ENCODE measurements at regions not wholly inside any gene's neighbourhood (a gene's known extent, or its start where the extent isn't known, plus 50 kb on each side); places are given as distances from the start of the nearest gene placed in this dataset.
A peak's percentile ranks its signal among the peaks of the same experiment; 100 is the strongest.

DNA sequence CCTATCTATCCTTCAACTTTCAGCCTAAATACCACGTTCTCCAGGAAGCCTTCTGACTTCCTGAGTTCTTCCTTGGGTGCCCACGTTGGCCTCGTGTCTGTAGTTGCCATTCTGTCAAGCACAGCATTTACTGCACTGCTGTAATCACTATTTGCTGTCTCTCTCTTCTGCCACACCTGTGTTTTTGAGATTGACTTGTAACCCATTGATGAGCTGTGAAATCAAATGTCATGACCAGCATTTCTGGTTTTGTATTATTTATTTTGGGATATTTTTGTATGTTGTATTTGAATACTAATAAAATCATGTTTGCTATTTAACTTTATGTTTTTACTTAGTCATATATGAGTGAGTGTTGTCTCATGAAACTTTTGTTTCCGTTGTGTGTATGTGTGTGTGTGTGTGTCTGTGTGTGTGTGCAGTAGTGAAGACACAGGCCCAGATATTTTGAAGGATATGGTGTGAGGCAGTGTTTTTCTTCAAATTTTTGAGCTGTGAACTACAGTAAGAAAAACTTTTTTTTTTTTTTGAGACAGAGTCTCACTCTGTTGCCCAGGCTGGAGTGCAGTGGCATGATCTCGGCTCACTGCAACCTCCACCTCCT is 126.2 kb upstream of the SERBP1 start:
- ChIA-PET CTCF (interaction anchor here (1.2 to 8.2 kb wide), 2 partner anchors 204 to 344 kb away, joined by 4 to 123 read pairs; no protein-coding TSS in a partner anchor), POLR2A (no interaction called here)
- Mint-ChIP-seq H3K4me1 (no peaks in the 10 kb centered on the region), H3K9me3 (no peaks in the 10 kb centered on the region), H3K27ac (no peak overlapping the region), H3K36me3 (ENCODE audit: low read depth) (no peaks in the 10 kb centered on the region), H3K4me3 (no peak overlapping the region), H3K27me3 (peaks cover 9% of the 10 kb centered on the region)
- no peak for DNase-seq

GRCh38 chr1:67557696-67558448 is 127.1 kb upstream of the GADD45A start:
- Mint-ChIP-seq H3K4me3 (no peak overlapping the region), H3K4me1 (no peaks in the 10 kb centered on the region), H3K9me3 (no peaks in the 10 kb centered on the region), H3K27ac (no peak overlapping the region), H3K36me3 (ENCODE audit: low read depth) (no peaks in the 10 kb centered on the region), H3K27me3 (peaks cover 4% of the 10 kb centered on the region)
- ChIA-PET POLR2A (no interaction called here), CTCF (interaction anchor here (0.9 to 8.2 kb wide), 7 partner anchors 9 to 264 kb away, joined by 3 to 123 read pairs (median 3); no protein-coding TSS in a partner anchor)
- DNase-seq: no peak

DNA sequence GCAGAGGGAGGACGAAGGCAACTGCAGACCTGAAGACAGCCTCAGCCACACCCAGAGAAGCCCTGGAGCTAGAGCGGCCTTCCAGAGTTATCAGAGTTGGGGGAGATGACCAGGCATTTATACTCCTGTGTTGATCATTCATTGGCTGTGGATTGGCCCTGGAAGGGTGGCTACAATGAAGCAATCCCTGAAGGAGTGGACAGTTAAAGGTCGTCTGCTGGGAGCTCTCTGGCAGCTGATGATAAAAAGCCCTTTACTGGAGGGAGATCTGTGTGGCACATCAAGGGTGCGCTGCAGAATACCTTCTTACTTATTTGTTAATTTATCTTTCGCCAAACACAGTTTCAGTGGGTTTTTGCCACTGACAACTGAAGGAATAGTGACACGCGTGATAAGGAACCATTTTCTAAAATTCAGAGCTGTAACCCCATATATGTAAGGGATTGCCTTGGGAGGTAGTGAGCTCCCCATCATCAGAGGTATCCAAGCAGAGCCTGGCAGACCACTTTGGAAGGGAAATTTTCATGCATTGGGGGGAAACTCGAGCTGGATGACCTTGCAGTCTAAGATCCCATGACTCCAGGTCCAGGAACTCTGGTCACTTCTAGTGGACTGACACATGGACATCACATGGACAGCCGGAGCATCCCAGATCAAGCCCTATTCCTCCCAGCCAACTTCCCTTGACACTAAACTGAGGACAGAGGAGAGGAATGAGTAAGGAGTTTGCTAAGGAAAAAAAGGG is 126.4 kb upstream of the GADD45A start:
- ChIA-PET CTCF (interaction anchor here (1.0 to 8.2 kb wide), 4 partner anchors 23 to 202 kb away, joined by 3 to 123 read pairs (median 4); no protein-coding TSS in a partner anchor), POLR2A (no interaction called here)
- Mint-ChIP-seq H3K27me3 (peaks cover 2% of the 10 kb centered on the region), H3K4me3 (no peak overlapping the region), H3K9me3 (no peaks in the 10 kb centered on the region), H3K27ac (no peak overlapping the region), H3K4me1 (no peaks in the 10 kb centered on the region), H3K36me3 (ENCODE audit: low read depth) (no peaks in the 10 kb centered on the region)
- DNase-seq: no peak

GRCh38 chr1:67559222-67559700 is 125.7 kb upstream of the GADD45A start:
- ChIA-PET POLR2A (no interaction called here), CTCF (interaction anchor here (1.0 to 8.2 kb wide), 2 partner anchors 169 to 202 kb away, joined by 3 to 123 read pairs; no protein-coding TSS in a partner anchor)
- H3K4me1 Mint-ChIP-seq: peaks cover 5% of the 10 kb centered on the region

DNA sequence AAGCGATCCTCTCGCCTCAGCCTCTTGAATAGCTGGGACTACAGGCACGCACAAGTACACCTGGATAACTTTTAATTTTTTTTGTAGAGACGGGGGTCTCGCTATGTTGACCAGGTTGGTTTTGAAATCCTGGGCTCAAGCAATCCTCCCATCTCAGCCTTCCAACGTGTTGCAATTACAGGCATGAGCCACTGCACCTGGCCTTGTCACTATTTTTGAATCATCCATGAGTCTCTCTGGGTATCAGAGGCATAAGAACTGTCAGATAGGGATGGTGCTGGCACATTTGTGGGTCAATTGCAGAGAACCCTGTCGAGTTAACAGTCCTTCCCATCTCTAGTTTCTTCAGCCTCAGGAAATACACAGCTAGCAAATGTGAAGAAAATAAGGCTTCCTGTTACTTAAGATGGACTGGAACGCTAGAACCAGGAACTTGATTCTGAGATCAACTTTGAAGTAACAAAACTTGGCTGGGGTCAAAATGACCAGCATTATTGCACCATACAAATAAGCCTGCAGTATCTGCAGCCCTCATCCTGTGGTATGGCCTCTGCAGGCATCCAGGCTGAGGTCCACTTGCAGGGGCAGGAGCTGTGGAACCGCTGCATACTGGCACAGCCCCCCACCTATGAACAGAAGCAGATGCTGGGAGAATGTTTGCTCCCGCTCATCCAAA is 124.3 kb upstream of the GADD45A start:
- ChIA-PET POLR2A (no interaction called here), CTCF (interaction anchor here (0.7 to 8.2 kb wide), 18 partner anchors 9 to 216 kb away, joined by 3 to 123 read pairs (median 4); partner anchors contain the start of gene GADD45A)
- Mint-ChIP-seq H3K27me3 (peaks cover 2% of the 10 kb centered on the region), H3K9me3 (no peaks in the 10 kb centered on the region), H3K4me3 (no peak overlapping the region), H3K4me1 (peaks cover 6% of the 10 kb centered on the region), H3K27ac (no peak overlapping the region), H3K36me3 (ENCODE audit: low read depth) (no peaks in the 10 kb centered on the region)
- DNase-seq: no peak

More at GRCh38 chr1:67559222-67559700, 125.7 kb upstream of the GADD45A start:
- H3K4me3 Mint-ChIP-seq: no peak overlapping the region
- DNase-seq: no peak
- no peak overlapping the region for H3K27ac Mint-ChIP-seq
- no peaks in the 10 kb centered on the region for H3K9me3 Mint-ChIP-seq
- H3K27me3 Mint-ChIP-seq: peaks cover 2% of the 10 kb centered on the region
- H3K36me3 Mint-ChIP-seq (ENCODE audit: low read depth): no peaks in the 10 kb centered on the region

GRCh38 chr1:67561704-67562113 is 123.3 kb upstream of the GADD45A start:
- Mint-ChIP-seq H3K4me1 (peaks cover 6% of the 10 kb centered on the region), H3K36me3 (ENCODE audit: low read depth) (no peaks in the 10 kb centered on the region), H3K27me3 (peaks cover 2% of the 10 kb centered on the region), H3K4me3 (no peak overlapping the region), H3K27ac (no peak overlapping the region), H3K9me3 (no peaks in the 10 kb centered on the region)
- POLR2A ChIA-PET: interaction anchor here (0.6 to 0.9 kb wide), 2 partner anchors 92 to 199 kb away, joined by 3 to 4 read pairs; no protein-coding TSS in a partner anchor
- CTCF ChIA-PET: interaction anchor here (0.6 to 8.2 kb wide), 23 partner anchors 9 to 560 kb away, joined by 3 to 123 read pairs (median 3); partner anchors contain the start of gene GADD45A
- peak; percentile 85 for DNase-seq

GRCh38 chr1:67563684-67564083 is 121.3 kb upstream of the GADD45A start:
- H3K4me3 Mint-ChIP-seq: no peak overlapping the region
- POLR2A ChIA-PET: no interaction called here

DNA sequence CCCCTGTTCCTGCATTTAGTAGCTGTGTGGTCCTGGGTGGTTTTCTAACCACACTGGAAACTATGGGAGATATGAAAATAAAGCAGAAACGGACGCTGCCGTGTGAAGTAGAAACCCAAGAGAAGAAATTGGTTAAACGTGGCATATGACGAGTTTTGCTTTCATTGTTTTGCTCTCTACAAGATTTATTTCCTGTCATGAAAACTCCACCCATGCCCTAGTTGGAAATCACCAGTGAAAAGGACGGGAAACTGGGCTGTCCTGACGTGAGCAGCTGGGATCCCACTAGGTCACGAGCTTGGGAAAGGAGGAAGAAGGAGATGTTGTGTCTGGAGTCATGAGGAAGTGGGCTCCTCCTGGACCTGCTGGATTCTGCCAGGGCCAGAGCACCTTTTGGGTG is 120.8 kb upstream of the GADD45A start:
- no peak overlapping the region for H3K4me3 Mint-ChIP-seq
- no peaks in the 10 kb centered on the region for H3K9me3 Mint-ChIP-seq
- H3K36me3 Mint-ChIP-seq (ENCODE audit: low read depth): no peaks in the 10 kb centered on the region
- DNase-seq: no peak
- ChIA-PET CTCF (interaction anchor here (1.7 to 2.7 kb wide), 2 partner anchors 194 to 196 kb away, joined by 9 to 13 read pairs; no protein-coding TSS in a partner anchor), POLR2A (no interaction called here)
- H3K27me3 Mint-ChIP-seq: no peaks in the 10 kb centered on the region
- no peak overlapping the region for H3K27ac Mint-ChIP-seq
- peaks cover 6% of the 10 kb centered on the region for H3K4me1 Mint-ChIP-seq

More at GRCh38 chr1:67563684-67564083, 121.3 kb upstream of the GADD45A start:
- Mint-ChIP-seq H3K27ac (no peak overlapping the region), H3K4me1 (peaks cover 6% of the 10 kb centered on the region), H3K9me3 (no peaks in the 10 kb centered on the region), H3K27me3 (peaks cover under 1% of the 10 kb centered on the region), H3K36me3 (ENCODE audit: low read depth) (no peaks in the 10 kb centered on the region)
- CTCF ChIA-PET: interaction anchor here (1.7 to 8.2 kb wide), 3 partner anchors 195 to 197 kb away, joined by 9 to 123 read pairs (median 13); no protein-coding TSS in a partner anchor
- no peak for DNase-seq

- CTCF ChIA-PET: interaction anchor here (0.6 to 1.8 kb wide), 5 partner anchors 9 to 210 kb away, joined by 3 to 6 read pairs (median 3); partner anchors contain the start of gene GADD45A
- Mint-ChIP-seq H3K36me3 (ENCODE audit: low read depth) (no peaks in the 10 kb centered on the region), H3K9me3 (no peaks in the 10 kb centered on the region), H3K27me3 (no peaks in the 10 kb centered on the region), H3K4me1 (peaks cover 6% of the 10 kb centered on the region), H3K4me3 (no peak overlapping the region), H3K27ac (no peak overlapping the region)
- POLR2A ChIA-PET: no interaction called here
- no peak for DNase-seq
Observed at GRCh38 chr1:67566803-67567377, 118.1 kb upstream of the GADD45A start.

- Mint-ChIP-seq H3K9me3 (no peaks in the 10 kb centered on the region), H3K27me3 (no peaks in the 10 kb centered on the region), H3K27ac (no peak overlapping the region), H3K36me3 (ENCODE audit: low read depth) (no peaks in the 10 kb centered on the region), H3K4me1 (no peaks in the 10 kb centered on the region), H3K4me3 (no peak overlapping the region)
- DNase-seq: no peak
- ChIA-PET POLR2A (no interaction called here), CTCF (interaction anchor here (1.0 to 3.9 kb wide), 3 partner anchors 9 to 189 kb away, joined by 4 to 20 read pairs (median 9); no protein-coding TSS in a partner anchor)
Observed at GRCh38 chr1:67570486-67571143, 114.4 kb upstream of the GADD45A start.

DNA sequence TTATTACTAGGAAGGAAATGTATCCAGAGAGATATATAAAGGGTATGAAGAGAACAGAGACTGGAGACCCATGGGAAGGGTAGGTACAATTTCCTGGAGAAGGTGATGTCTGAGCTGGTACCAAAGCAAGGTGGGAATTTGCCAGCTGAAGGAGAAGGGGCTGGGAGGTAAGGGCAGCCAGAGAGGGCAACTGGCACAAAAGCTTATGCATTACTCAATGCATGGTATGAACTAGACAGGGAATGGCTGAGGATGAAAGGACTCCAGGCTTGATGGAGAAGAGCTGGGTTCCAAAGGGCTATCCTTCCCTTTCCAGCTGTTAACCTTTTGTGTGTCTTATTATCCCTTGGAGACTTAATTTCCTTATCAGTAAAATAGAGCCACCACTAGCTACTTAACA is 113.6 kb upstream of the GADD45A start:
- H3K27ac Mint-ChIP-seq: no peak overlapping the region
- no peaks in the 10 kb centered on the region for H3K36me3 Mint-ChIP-seq (ENCODE audit: low read depth)
- H3K4me3 Mint-ChIP-seq: no peak overlapping the region
- ChIA-PET CTCF (interaction anchor here (1.0 to 3.9 kb wide), 3 partner anchors 10 to 189 kb away, joined by 4 to 20 read pairs (median 9); no protein-coding TSS in a partner anchor), POLR2A (no interaction called here)
- H3K9me3 Mint-ChIP-seq: no peaks in the 10 kb centered on the region
- no peaks in the 10 kb centered on the region for H3K27me3 Mint-ChIP-seq
- no peaks in the 10 kb centered on the region for H3K4me1 Mint-ChIP-seq
- DNase-seq: no peak

Data from activated CD4-positive, alpha-beta memory T cell treated with anti-CD3 and anti-CD28 coated beads, Interleukin-2, amount 10 ng/mL, durations not matched to agents 7 days and 5 days (primary cell).